Activated T-cell treated with anti-CD3 and anti-CD28 coated beads for 4 hours (primary cell): ENCODE measurements at regions not wholly inside any gene's neighbourhood (a gene's known extent, or its start where the extent isn't known, plus 50 kb on each side); places are given as distances from the start of the nearest gene placed in this dataset.
"Not testable (repeated sequence)": the region's sequence is repeated elsewhere in the genome, so short reads cannot be mapped to it uniquely, and the experiment has no call there.

Experiments
- DNase-seq: peaks from one replicate; pipeline ENCODE4 v3.0.0-alpha.2; 2020

DNA sequence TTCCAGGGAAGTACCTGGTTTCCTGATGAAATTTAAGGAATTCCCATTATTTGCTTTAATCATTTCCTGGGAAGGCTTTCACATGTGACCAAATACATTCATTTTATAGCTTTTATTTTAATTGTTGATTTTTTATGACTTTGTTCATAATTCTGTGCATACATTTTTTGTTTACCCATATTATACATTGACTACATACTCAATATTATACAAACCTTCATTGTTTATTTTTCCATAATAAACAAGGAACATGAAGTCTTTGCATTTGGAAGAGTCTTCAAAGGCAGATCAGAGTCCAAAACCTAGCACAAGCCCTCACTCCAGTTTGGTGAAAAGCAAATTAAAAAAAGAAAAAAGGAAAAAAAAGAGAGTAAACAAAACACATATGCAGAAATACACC is 218.3 kb upstream of the NRIP1 start:
- no peak for DNase-seq

DNA sequence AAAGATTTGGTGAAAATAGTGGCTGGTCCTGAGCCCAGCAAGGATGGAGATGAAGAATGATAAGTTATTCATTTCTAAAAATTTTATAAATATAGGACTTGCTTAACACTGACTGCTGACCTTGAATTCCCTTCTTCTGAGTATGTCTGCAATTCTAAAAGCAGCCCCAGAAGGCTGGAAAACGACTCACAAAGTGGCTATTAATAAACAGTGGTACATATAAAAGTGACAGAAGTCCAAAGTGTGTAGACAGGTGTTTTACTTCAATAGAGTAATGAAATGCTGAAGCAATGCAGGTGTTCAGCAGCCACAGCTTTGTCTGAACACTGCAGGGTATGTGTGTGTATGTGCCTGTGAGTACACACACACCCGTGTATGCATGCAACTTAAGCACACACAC is 219.0 kb upstream of the NRIP1 start:
- no peak for DNase-seq

DNA sequence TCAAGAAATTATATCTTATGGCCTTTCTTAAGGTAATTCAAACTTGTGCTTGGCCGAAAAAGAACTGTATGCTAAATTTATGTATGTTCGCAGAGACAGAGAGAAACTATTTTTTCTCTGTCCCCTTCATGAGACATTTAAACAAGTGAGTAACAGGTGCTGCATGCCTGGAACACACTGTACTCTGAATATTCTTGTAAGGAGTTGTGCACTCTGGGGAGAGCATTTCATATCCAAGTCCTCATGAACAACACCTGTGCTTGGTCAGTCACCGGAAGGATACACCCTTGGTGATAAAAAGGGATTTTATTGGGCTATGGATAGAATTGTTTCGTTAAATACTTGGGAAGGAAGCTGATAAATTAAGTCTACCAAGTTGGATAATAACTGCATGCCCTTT is 220.8 kb upstream of the NRIP1 start:
- DNase-seq = no peak

DNA sequence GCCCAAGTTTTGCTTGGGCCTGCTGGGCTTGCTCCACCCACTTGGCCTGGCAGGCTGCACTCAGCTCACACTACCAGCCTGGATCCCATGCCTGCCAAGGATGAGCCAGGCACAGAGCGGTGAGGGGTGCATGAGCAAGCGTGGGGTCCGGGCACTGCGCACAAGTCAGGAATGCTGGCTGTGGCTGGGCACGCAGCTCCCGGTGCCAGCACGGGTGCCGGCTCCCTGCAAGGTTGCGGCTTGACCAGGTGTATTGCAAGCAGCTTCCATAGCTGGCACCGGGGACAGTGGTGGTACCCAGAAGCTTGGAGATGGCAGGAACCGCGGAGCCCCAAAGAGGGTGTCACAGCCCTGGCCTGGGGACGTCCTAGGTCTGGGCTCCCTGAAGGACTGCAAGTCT is 224.4 kb upstream of the NRIP1 start:
- DNase-seq = no peak

DNA sequence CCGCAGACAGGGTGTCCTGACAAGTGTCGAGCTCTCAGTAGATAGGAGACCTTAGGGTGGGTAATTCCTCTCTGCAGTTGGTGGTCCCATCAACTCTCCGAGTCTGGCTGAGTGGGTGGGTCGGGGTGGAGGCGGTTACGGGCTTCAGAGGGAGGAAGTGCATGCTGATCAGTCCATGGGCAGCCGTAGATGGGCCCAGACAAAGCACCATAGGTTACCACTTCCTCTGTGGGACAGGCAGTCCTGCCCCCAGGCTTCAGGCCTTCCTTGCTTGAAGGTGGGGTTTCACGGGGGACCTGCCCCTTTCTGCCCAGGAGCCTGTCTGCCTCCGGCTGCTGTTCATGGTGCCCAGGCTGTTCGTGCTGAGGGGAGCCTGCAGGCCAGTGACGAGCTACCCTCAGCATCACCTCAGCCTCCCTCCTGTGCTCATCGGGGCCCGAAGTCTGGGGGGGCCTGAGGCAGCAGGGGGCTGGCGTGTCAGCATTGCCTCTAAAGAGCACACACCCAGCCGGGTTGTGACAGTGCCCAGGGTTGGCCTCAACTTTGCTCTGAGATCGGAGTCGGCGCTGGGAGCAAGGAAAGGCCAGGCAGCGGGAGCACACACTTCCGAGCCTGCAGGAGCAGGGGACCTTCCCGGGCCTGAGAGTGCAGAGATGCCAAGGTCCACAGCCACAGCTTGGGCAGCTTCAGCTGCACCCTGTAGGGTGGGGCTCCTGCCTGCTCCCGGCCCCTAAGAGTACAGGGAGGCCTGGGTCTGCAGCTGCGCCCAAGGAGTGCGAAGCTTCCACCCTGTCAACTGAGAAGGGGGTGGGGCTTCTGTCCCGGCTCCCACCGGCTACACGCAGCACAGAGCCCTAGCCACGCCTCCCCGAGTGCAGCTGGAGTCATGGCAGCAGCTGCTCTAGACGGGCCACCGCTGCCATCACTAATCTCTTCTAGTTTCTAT is 225.4 kb upstream of the NRIP1 start:
- no peak for DNase-seq

DNA sequence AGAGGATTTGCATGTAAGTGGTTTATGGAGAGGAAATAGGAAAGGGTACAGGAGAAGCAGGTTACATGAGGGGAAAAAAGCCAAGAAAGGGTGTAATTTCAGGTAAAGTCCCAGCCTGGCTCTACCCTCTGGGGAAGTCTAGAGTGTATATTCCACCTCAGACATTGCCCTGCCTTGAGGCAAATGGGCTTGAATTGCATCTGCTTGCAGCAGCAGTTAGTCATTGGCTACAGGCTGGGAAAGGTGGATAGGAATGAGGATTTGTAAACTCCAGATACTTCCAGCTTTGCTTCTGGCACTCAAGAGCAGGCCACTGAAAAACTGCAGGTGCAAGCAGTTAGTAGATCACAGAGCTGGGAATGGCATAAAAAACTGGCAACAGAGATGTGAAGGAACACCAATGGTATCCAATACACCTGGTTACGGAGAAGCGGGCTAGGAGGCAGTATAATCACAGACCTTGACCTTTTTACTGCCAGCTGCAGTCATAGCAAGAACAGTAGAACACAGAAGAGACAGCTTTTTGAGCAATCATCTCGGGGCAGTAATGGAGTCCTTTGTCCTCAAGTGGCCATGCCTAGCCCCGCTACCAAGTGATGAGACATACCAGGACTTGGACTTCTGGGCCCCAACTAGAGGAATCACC is 226.9 kb upstream of the NRIP1 start:
- DNase-seq = no peak

DNA sequence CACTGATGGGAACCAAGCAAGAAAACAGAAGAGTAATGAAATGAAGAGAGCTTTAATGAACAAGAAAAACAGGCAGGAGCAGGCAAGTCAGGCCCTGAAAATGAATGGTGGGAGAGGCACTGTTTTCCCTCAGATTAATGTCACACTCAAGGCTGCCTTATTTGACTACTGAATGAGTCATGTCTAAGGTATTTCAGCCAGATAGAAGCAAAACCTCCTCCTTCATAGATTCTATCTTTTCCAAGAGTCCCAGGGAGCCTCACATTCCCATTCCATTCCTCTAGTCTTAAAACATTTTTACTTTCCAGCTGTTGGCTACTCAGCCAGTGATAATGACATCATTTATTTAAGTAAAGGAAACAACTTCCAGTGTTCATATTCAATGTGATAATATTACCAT is 228.4 kb upstream of the NRIP1 start:
- no peak for DNase-seq

DNA sequence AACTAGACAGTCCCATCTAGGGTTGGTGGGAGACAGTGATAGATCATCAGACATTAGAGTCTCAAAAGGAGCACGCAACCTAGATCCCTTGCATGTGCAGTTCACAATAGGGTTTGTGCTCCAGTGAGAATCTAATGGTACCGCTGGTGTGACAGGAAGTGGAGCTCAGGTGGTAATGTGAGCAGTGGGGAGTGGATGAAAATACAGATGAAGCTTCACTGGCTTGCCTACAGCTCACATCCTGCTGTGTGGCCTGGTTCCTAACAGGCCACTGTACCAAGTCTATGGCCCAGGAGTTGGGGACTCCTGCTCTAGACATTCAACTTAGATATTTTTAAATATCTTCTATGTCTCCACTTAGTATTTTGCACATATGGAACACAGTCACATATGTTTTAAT is 231.1 kb upstream of the NRIP1 start:
- no peak for DNase-seq

DNA sequence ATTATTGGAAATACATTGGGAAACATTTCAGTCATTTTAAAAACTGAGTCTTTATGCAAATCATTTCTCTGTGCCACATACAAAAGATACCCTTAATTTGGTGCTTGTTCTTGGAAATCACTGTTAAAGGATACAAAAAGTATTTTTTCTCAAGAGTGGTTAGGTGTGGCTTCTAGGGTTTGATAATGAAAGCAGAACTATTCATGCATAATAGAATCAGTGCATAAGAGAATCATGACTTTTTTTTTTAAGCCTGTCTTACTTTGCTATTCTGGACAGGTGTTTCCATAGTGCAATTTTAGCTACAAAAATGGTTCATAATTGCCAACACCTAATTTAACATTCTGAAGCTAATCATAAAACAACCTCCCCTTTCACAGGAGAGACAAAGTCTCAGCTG is 233.0 kb upstream of the NRIP1 start:
- DNase-seq = no peak

DNA sequence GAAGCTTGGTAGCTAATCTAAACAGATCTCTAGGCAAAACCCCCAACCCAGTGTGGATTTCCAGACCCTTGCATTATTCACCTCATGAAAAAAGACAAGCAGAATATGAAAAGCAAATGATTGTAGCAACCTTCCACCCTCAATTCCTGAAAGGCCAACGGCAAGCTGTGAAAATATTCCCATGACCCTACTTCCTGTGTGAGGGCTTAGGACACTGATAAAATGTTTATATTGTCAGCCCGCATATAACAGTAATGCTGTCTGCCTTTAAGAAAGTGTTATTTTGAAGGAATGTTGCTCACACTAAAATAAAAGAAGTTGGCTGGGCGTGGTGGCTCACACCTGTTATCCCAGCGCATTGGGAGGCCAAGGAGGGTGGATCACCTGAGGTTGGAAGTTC is 233.5 kb upstream of the NRIP1 start:
- DNase-seq = no peak

DNA sequence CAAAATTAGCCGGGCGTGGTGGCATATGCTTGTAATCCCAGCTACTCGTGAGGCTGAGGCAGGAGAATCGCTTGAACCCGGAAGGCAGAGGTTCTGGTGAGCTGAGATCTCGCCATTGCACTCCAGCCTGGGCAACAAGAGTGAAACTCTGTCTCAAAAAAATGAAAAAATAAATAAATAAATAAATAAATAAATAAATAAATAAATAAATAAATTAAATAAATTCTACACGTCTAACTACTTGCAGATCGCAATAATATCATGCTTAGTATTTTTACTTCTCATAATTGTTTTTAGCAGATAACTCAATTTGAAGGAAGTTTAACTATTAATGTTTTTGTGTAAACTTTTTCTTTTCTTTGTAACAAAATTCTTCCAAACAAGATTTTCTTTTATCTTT is 234.0 kb upstream of the NRIP1 start:
- not testable (repeated sequence) for DNase-seq

DNA sequence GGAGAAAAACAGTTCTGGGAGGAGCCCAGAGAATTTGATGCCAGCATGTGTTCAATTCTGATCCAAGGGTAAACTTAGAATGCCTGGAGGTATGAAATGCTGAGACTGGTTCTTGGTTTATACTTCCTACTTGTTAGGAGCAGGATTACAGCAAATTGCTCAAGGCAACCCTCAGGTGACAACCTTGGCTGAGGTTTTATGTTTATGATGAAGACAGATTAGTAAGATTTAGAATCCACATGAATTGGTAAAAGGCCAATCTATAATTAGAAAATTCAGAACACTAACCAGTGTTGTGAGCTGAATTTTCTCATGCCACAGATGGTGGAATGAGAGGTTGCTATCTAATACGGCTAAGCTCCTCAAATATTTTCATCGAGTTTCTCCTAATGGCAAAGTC is 235.3 kb upstream of the NRIP1 start:
- no peak for DNase-seq

DNA sequence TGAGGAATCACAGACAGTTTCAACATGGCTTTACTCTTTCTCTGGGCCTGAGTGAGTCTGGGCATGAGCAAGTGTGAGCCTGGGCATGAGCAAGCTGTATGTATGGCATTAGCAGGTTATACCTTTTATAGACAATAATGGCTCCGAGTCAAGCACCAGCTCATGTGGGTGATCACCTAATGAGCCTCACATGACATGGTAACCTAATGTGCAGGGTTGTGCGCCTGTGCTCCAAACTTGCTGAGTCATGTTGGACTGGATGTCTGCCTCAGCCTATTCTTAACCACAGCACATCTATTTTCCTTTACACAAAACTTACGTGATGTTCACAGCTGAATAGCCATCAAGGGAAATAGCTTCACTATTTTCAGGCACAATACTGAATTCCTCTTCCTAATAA is 236.2 kb upstream of the NRIP1 start:
- DNase-seq = no peak

DNA sequence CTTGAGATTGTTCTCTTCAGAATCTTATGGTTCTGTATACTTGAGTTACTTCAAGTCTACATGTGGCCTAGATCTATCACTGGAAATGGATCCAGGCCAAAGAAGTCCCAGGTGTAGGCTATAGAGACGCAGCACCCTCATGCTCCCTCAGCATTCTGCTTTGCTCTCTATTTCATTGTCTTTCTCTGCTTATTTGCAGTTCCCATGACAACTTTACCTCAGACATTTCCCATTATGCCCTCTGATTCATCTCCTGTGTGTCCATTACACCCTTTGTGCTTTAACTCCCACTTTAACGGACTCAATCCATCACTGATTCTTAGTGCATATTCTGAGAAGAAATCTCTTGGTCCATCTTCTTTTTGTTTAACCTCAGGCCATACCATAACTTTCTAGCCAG is 236.9 kb upstream of the NRIP1 start:
- no peak for DNase-seq

DNA sequence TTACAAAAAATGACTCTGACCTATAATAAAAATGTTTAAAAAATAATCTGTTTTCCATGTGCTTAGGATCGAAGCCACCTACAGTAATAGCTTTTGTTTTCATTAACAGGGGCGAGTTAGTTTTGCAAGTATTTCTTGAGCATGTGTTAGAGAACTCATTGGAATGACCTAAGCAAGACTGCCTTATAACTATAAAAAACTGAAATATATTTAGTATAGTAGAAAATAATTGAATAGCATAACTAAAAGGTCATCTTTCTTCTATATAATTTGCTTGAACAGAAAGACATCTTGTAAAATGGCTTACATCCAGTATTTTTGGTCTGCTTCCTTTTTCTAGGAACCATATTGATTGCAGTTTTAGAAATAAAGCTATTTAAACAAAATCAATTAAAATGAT is 241.5 kb upstream of the NRIP1 start:
- DNase-seq = no peak

DNA sequence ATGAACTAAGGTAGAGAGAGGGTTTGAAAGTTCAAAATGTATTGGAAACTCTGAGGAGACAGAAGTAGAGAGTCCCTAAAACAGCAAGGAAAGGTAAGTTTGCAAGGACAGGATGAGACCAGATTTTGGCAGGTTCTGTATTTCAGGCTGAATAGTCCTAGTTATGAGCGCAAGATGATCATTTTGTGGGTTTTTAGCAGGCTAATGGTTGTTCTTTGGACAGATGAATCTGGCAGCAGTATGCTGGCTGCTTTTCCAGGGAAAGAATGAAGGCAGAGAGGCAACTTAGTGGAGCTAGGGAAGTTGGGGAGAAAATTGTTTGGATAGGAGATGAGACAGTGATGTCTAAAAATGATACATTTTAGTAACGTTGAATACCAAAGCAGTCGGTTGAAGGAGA is 243.5 kb upstream of the NRIP1 start:
- DNase-seq = no peak

DNA sequence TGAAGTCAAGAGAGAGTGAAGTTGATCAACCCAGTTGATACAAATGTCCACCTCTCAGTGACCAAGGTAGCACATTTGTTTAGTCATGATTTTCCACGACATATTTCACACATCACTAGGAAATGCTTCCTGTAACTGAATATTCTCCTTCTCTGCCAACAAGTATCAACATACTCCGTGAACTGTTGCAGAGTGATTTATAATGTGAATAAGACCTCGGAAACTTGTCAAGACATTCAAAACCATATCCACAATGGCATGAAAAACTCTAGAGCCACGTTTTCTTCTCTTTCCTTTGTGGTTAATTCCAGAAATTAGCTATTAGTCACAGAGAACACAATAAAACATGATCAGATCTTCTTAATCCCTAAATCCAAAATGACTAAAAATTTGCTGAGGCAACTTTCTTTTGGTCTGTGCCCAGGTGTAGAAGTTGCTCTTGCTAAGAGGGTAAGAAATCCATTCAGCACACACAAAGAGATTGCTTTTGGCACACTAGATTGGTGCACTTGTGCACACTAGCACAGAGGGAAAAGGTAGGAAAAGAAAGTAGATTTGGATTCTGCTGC is 244.3 kb upstream of the NRIP1 start:
- no peak for DNase-seq

DNA sequence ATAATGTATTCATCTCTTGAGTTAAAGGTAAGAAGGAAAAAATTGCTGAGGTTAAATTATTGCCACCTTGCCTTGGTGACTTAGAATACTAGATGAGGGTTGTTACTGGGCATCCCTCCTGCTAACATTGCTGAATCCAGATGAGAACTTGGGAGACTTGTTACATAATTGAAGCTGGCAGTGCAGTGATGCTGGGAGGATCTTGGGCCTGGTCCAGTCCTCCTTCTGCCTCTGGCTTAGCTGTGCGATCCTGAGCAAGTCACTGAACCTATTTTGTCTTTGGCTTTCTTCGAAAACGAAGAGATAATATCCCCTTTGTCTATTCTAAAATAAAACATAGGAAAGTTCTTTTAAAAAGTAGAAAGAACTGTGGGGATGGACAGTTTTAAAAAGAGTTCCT is 244.9 kb upstream of the NRIP1 start:
- no peak for DNase-seq

DNA sequence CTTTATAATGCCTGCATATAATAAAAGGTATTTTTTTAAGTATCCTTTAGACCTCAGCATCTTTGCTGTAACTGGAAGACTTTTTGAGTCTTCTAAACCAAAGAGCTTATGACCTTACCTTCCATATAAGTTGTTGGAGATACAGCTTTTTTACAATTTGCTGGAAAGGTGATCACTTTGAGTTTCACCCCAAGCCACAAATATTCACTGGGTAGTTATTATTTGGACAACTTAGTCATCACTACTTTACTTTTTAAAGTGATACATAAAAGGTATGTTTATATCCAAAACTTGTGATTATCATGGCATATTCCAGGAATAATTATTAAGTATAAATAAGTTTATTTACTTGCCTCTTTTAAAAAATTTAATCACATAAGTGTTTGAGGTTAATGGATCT is 246.7 kb upstream of the NRIP1 start:
- DNase-seq = no peak

DNA sequence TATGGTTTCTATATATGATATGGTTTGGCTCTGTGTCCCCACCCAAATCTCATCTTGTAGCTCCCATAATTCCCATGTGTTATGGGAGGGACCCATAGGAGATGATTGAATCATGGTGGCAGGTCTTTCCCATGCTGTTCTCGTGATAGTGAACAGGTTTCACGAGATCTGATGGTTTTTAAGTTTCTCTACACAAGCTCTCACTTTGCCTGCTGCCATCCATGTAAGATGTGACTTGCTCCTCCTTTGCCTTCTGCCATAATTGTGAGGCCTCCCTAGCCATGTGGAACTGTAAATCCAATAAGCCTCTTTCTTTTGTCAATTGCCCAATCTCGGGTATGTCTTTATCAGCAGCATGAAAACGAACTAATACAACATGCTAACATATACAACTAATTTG is 252.2 kb upstream of the NRIP1 start:
- DNase-seq = not testable (repeated sequence)

DNA sequence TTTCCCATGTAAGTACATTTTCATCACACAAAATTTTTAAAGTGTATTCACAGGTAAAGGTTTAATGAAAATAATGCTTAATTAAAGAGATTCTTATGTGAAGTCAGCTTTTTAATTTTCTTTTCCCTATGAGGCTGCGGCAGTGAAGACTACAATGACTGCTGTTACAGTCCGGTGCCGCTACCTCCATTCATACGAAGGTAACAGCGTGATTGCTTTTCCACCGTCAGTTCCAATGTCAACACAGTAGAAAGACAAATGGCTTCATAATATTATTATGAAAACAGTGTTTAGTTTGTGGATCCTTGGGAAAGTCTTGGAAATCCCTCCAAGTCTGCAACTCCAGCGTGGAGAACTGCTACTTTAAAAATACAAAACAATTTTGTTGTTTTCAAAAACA is 254.9 kb upstream of the NRIP1 start:
- DNase-seq = no peak

DNA sequence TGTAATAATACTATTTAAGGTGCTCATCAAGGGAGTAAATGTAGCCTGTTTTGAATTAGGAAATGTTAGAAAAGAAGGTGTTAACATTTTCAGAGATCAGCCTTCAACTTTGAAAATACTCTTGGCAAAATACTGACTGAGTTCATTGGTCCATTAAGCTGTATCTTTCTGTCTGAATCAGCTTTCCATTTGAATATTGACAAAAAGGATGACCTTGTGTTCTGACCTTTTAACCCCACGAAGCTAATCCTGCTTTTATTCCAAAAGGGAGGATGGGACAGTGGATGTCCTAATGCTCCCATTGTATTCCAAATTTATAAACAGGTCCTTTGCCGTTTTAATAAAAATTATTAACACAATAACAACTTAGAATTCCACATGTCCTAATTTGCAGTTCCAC is 259.7 kb upstream of the NRIP1 start:
- no peak for DNase-seq

DNA sequence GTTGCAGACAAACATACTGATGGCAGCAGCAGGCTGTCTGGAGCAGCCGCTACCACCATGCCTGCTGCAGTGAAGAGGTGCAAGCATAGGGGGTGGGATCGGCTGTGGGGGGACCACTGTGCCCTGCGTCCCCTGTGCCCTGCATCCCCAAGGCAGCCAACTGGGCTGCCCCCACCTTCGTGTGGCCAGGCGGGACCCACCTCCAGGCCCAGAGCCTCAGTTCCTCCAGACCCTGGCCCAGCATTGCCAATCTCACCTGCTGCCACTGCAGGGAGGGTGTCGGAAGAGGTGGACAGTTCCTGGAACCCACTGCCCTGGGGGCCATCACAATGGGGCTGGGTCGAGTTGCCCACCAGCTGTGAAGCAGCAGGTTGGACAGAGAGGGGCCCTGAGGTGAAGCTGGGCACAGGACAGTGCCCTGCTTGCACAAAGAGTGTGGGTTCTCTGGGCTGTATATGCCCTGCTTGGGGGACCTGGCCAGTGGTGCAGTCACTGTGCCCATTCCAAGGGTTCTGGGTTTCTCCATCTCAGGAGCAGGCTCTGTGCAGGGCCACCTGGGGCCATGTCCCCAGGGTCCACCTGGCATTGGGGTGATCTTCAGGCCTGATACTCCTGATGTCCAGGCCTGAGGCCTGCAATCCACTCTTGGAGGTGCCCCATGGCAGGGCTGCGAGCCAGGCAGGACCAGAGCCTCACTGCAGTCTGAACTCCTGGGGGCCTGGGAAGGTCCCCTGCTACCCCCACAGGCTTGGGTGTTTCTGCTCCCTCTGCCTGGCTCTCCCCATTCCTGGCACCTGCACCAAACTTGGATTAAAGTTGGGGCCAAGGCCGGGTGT is 261.4 kb upstream of the NRIP1 start:
- DNase-seq = no peak
